Panc1 (cell line): ENCODE measurements at regions not wholly inside any gene's neighbourhood (a gene's known extent, or its start where the extent isn't known, plus 50 kb on each side); places are given as distances from the start of the nearest gene placed in this dataset.

Experiments used
- CTCF ChIP-seq: fragments of 450-650 bp; IDR thresholded peaks from 2 replicates; pipeline ENCODE4 v1.5.1; 2017; ENCODE audit warnings: mild to moderate bottlenecking
- POLR2AphosphoS5 ChIP-seq: IDR thresholded peaks from 2 replicates; pipeline ENCODE4 v1.6.1; 2012; ENCODE audit warnings: mild to moderate bottlenecking, low read depth, low read length, moderate library complexity
- REST ChIP-seq, 2 experiments: IDR thresholded peaks; 2 replicates each; pipeline ENCODE4 v1.6.1; 2011 to 2012; ENCODE audit warnings: low read depth in 2 of 2, control low read depth in 1 of 2, low read length in 1 of 2, mild to moderate bottlenecking in 1 of 2, moderate library complexity in 1 of 2; ENCODE audit not compliant: insufficient read depth in 1 of 2
- SIN3A ChIP-seq: IDR thresholded peaks from 2 replicates; pipeline ENCODE4 v1.6.1; 2012; ENCODE audit warnings: low read depth, mild to moderate bottlenecking, low read length, moderate library complexity, borderline replicate concordance; ENCODE audit not compliant: insufficient read depth
- TCF7L2 ChIP-seq: IDR thresholded peaks from 2 replicates; pipeline ENCODE4 v1.6.1; 2011; ENCODE audit warnings: mild to moderate bottlenecking, low read depth, low read length, inconsistent platforms

- TF ChIP-seq TCF7L2 (no peak), CTCF (no peak), POLR2AphosphoS5 (no peak), REST (IDR thresholded peaks at IDR 0.05; ENCODE audit: insufficient read depth in 1 of 2, low read depth in 2 of 2, low read length in 1 of 2) (no peak), SIN3A (no peak)
These were observed 489.9 kb downstream of the NXPH1 start for GRCh38 chr7:8923164-8923806.
